ENCODE measurements at regions not wholly inside any gene's neighbourhood (a gene's known extent, or its start where the extent isn't known, plus 50 kb on each side); places are given as distances from the start of the nearest gene placed in this dataset.

DNA sequence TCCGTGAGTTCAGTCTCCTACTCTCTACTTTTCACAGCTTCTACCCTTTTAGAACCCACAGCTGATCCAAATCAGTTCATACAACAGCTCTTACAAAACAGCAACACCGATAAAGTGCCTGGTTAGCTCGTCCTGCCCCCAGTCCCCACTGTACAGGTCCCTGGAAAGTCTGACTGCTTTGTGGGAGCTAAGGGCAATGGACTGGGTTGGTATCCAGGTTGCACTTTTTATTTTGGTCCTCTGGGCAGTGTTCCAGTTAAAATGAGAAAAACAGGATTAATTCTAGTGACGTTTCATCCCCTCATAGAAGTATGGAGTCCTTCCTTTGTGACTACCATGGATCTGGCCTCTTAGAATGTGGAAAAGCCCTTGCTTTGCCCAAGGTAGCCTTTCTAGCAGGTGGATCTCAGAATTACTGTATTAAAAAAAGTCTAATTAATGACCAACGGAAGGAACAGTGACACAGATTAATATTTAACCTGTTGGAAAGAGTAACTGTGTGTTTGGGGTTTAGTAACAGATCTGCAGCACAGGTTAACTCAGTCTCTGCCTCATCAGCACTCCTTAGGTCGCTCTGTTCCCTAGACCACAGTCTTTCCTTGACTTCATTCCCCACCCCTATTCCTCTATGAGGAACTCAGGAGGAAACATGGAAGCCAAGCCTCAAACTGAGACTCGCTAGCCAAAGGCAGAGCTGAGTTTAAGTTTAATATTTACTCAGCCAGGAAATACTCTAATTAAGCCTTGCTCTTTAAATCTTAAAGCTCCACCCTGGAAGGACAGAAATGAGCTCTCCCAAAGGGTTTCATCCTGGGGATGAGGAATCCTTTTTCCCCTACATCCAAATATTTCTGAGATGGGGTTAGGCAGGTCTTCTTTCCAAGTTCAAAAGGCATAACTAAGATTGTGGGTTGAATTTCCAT lies 52.8 kb upstream of the ITGA6 start:
- no peak for TF ChIP-seq EZH2 (IDR thresholded peaks at IDR 0.05; ENCODE audit: borderline replicate concordance, insufficient read depth, low read depth, low read length, poor library complexity, severe bottlenecking)
- TF ChIP-seq, protein P1, sequence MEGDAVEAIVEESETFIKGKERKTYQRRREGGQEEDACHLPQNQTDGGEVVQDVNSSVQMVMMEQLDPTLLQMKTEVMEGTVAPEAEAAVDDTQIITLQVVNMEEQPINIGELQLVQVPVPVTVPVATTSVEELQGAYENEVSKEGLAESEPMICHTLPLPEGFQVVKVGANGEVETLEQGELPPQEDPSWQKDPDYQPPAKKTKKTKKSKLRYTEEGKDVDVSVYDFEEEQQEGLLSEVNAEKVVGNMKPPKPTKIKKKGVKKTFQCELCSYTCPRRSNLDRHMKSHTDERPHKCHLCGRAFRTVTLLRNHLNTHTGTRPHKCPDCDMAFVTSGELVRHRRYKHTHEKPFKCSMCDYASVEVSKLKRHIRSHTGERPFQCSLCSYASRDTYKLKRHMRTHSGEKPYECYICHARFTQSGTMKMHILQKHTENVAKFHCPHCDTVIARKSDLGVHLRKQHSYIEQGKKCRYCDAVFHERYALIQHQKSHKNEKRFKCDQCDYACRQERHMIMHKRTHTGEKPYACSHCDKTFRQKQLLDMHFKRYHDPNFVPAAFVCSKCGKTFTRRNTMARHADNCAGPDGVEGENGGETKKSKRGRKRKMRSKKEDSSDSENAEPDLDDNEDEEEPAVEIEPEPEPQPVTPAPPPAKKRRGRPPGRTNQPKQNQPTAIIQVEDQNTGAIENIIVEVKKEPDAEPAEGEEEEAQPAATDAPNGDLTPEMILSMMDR (IDR thresholded peaks at IDR 0.05): no peak
